Osteoblast (primary cell): ENCODE measurements at regions not wholly inside any gene's neighbourhood (a gene's known extent, or its start where the extent isn't known, plus 50 kb on each side); places are given as distances from the start of the nearest gene placed in this dataset.

Experiments used
- DNase-seq: peaks from one replicate; pipeline ENCODE4 v3.0.0; 2011; ENCODE audit warnings: low spot score, mixed read lengths; ENCODE audit not compliant: insufficient read length; ENCODE audit errors: missing footprints
- H2AFZ ChIP-seq: 2 replicates; pipeline ENCODE4 v1.6.0; 2011; ENCODE audit warnings: mild to moderate bottlenecking, low read length
- H3K27ac ChIP-seq: 2 replicates; pipeline ENCODE4 v1.5.1; 2011; ENCODE audit warnings: mild to moderate bottlenecking, low read depth, low read length, moderate library complexity
- H3K27me3 ChIP-seq: 2 replicates; pipeline ENCODE4 v1.6.0; 2012; ENCODE audit warnings: mild to moderate bottlenecking, control low read depth, inconsistent platforms, low read length, moderate library complexity; ENCODE audit not compliant: insufficient read depth
- H3K36me3 ChIP-seq: 2 replicates; pipeline ENCODE4 v1.5.1; 2011; ENCODE audit warnings: mild to moderate bottlenecking, low read length, control low read depth, moderate library complexity; ENCODE audit not compliant: insufficient read depth
- H3K4me1 ChIP-seq: 2 replicates; pipeline ENCODE4 v1.5.1; 2011; ENCODE audit warnings: mild to moderate bottlenecking, low read length, control low read depth, moderate library complexity; ENCODE audit not compliant: insufficient read depth
- H3K4me2 ChIP-seq: 2 replicates; pipeline ENCODE4 v1.6.0; 2011; ENCODE audit warnings: mild to moderate bottlenecking, low read length; ENCODE audit not compliant: insufficient read depth
- H3K4me3 ChIP-seq: fragments of 200-600 bp; sonication (generic); 3 replicates; pipeline ENCODE4 v1.5.1; 2012; ENCODE audit warnings: mild to moderate bottlenecking, low read length, inconsistent platforms; ENCODE audit not compliant: insufficient read depth
- H3K79me2 ChIP-seq: 2 replicates; pipeline ENCODE4 v1.6.0; 2012; ENCODE audit warnings: mild to moderate bottlenecking, low read length, control low read depth, inconsistent platforms; ENCODE audit not compliant: insufficient read depth
- H3K9me3 ChIP-seq: 2 replicates; pipeline ENCODE4 v1.5.1; 2011; ENCODE audit warnings: low read depth, low read length, control low read depth
- H4K20me1 ChIP-seq: 2 replicates; pipeline ENCODE4 v1.6.0; 2012; ENCODE audit warnings: mild to moderate bottlenecking, low read length, control low read depth; ENCODE audit not compliant: insufficient read depth
- CTCF ChIP-seq: IDR thresholded peaks from 2 replicates; pipeline ENCODE4 v1.5.1; 2011; ENCODE audit warnings: mild to moderate bottlenecking, low read depth, low read length, moderate library complexity; ENCODE audit errors: extremely low read depth

GRCh38 chr3:118477768-118478167 lies 556.9 kb downstream of the IGSF11 start:
- H3K9me3 ChIP-seq = no peaks in the 10 kb centered on the region
- no peak for DNase-seq
- H3K36me3 ChIP-seq = no peaks in the 10 kb centered on the region
- H3K4me2 ChIP-seq = no peak overlapping the region
- H4K20me1 ChIP-seq = no peaks in the 10 kb centered on the region
- no peak overlapping the region for H3K4me3 ChIP-seq
- no peaks in the 10 kb centered on the region for H3K27me3 ChIP-seq
- H3K27ac ChIP-seq = no peak overlapping the region
- no peaks in the 10 kb centered on the region for H3K4me1 ChIP-seq
- H2AFZ ChIP-seq = no peak overlapping the region
- H3K79me2 ChIP-seq = no peaks in the 10 kb centered on the region
- TF ChIP-seq CTCF = no peak

GRCh38 chr3:118478706-118479276 lies 555.9 kb downstream of the IGSF11 start:
- DNase-seq = no peak
- H3K4me2 ChIP-seq = no peak overlapping the region
- H3K36me3 ChIP-seq = no peaks in the 10 kb centered on the region
- no peak overlapping the region for H3K4me3 ChIP-seq
- no peaks in the 10 kb centered on the region for H3K9me3 ChIP-seq
- no peaks in the 10 kb centered on the region for H3K79me2 ChIP-seq
- H3K27me3 ChIP-seq = no peaks in the 10 kb centered on the region
- no peaks in the 10 kb centered on the region for H4K20me1 ChIP-seq
- no peak overlapping the region for H2AFZ ChIP-seq
- H3K27ac ChIP-seq = no peak overlapping the region
- no peak for TF ChIP-seq CTCF
- H3K4me1 ChIP-seq = no peaks in the 10 kb centered on the region

DNA sequence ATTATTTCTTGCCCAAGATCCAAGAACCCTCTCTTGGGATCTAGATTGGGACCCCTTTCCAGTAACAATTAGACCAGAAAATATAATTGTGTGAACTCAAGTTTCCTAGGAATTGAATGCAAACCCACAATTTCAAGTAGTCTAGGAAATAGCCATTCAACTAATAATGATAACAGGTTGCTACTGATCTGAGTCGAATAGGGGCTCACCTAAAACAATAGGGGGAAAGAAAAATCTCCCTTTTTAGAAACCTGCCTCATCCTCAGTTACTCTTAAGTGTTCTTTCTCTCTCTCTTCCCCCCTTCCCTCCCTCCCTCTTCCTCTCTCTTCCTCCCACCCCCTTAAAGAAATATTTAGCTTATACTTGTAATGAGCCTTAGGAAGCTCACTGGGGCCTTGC lies 555.3 kb downstream of the IGSF11 start:
- H3K27me3 ChIP-seq = no peaks in the 10 kb centered on the region
- H3K36me3 ChIP-seq = no peaks in the 10 kb centered on the region
- H3K9me3 ChIP-seq = no peaks in the 10 kb centered on the region
- H3K4me2 ChIP-seq = no peak overlapping the region
- H3K79me2 ChIP-seq = no peaks in the 10 kb centered on the region
- no peaks in the 10 kb centered on the region for H3K4me1 ChIP-seq
- no peak overlapping the region for H3K4me3 ChIP-seq
- no peak for TF ChIP-seq CTCF
- no peaks in the 10 kb centered on the region for H4K20me1 ChIP-seq
- DNase-seq = no peak
- no peak overlapping the region for H3K27ac ChIP-seq
- no peak overlapping the region for H2AFZ ChIP-seq

- no peaks in the 10 kb centered on the region for H4K20me1 ChIP-seq
- H3K27me3 ChIP-seq = no peaks in the 10 kb centered on the region
- no peak for TF ChIP-seq CTCF
- no peaks in the 10 kb centered on the region for H3K9me3 ChIP-seq
- H3K4me3 ChIP-seq = no peak overlapping the region
- DNase-seq = no peak
- no peak overlapping the region for H3K27ac ChIP-seq
- no peak overlapping the region for H3K4me2 ChIP-seq
- no peaks in the 10 kb centered on the region for H3K79me2 ChIP-seq
- no peak overlapping the region for H2AFZ ChIP-seq
- no peaks in the 10 kb centered on the region for H3K4me1 ChIP-seq
- no peaks in the 10 kb centered on the region for H3K36me3 ChIP-seq
Observed at GRCh38 chr3:118480101-118480860, 554.4 kb downstream of the IGSF11 start.
